CD4-positive, alpha-beta T cell (primary cell): ENCODE measurements at regions not wholly inside any gene's neighbourhood (a gene's known extent, or its start where the extent isn't known, plus 50 kb on each side); places are given as distances from the start of the nearest gene placed in this dataset.

Experiments used
- ATAC-seq: fragments of 200-7000 bp; cut with Tn5 transposase; one replicate; pipeline ENCODE4 v1.10.0; 2022; ENCODE audit warnings: mild to moderate bottlenecking; ENCODE audit not compliant: poor library complexity
- CTCF ChIA-PET: fragments of 350-600 bp; sonication (Branson Sonifier 250); formaldehyde crosslinking; loops from one replicate; lab custom pipeline; 2021; ENCODE audit warnings: antibody characterized with exemption, inconsistent platforms; lab: Charles Lee
- POLR2A ChIA-PET: fragments of 350-600 bp; sonication (Branson Sonifier 250); formaldehyde crosslinking; loops from one replicate; lab custom pipeline; 2021; ENCODE audit warnings: antibody characterized with exemption, inconsistent platforms; lab: Charles Lee
- DNase-seq, 14 experiments: peaks; one replicate each; pipeline ENCODE4 v3.0.0-alpha.2; 2013 to 2020; ENCODE audit warnings: mixed read lengths in 2 of 14
- H3K27ac ChIP-seq, 2 donors: one replicate each; pipeline versions ENCODE4 v1.5.1 to v1.7.0; 2013; ENCODE audit warnings: low read length in 2 of 2, low read depth in 1 of 2, mild to moderate bottlenecking in 1 of 2
- H3K27me3 ChIP-seq, 2 experiments: 1 replicate in 1 of 2; 2 replicates in 1 of 2; pipeline versions ENCODE4 v1.6.1 to v1.7.0; 2013; ENCODE audit warnings: low read length in 2 of 2, control low read depth in 1 of 2, mild to moderate bottlenecking in 1 of 2, moderate library complexity in 1 of 2; ENCODE audit not compliant: insufficient read depth in 2 of 2, control insufficient read depth in 1 of 2
- H3K36me3 ChIP-seq: one replicate; pipeline ENCODE4 v1.6.1; 2013; ENCODE audit warnings: low read length, control low read depth; ENCODE audit not compliant: insufficient read depth
- H3K4me1 ChIP-seq: one replicate; pipeline ENCODE4 v1.6.1; 2013; ENCODE audit warnings: low read length, control low read depth; ENCODE audit not compliant: insufficient read depth
- H3K4me3 ChIP-seq: one replicate; pipeline ENCODE4 v1.5.1; 2013; ENCODE audit warnings: mild to moderate bottlenecking, low read length, moderate library complexity
- H3K9me3 ChIP-seq, 2 experiments: 1 replicate in 1 of 2; 2 replicates in 1 of 2; pipeline versions ENCODE4 v1.6.1 to v1.7.0; 2013; ENCODE audit warnings: low read length in 2 of 2, mild to moderate bottlenecking in 2 of 2, control low read depth in 1 of 2, moderate library complexity in 1 of 2; ENCODE audit not compliant: control insufficient read depth in 1 of 2, insufficient read depth in 1 of 2
- H3K27ac Mint-ChIP-seq: one replicate; pipeline ENCODE4 v1.8.0; 2020; ENCODE audit warnings: mixed read lengths
- H3K27me3 Mint-ChIP-seq: one replicate; pipeline ENCODE4 v1.8.0; 2021; ENCODE audit warnings: mixed read lengths
- H3K36me3 Mint-ChIP-seq: one replicate; pipeline ENCODE4 v1.8.0; 2021; ENCODE audit warnings: low read depth, mixed read lengths
- H3K4me1 Mint-ChIP-seq: one replicate; pipeline ENCODE4 v1.8.0; 2021; ENCODE audit warnings: low read depth, mixed read lengths
- H3K4me3 Mint-ChIP-seq: one replicate; pipeline ENCODE4 v1.8.0; 2020; ENCODE audit warnings: mild to moderate bottlenecking, mixed read lengths
- H3K9me3 Mint-ChIP-seq: one replicate; pipeline ENCODE4 v1.8.0; 2020; ENCODE audit warnings: mixed read lengths
- intact Hi-C, 2 experiments: fragments of 100-400 bp; cut with DNase I in 1 of 2; cut with micrococcal nuclease in 1 of 2; formaldehyde crosslinking; loops; one replicate each; pipeline versions ENCODE4 v1.15.1 to v1.9.0; 2023 to 2025; cut with DNase I, micrococcal nuclease
- TF ChIP-seq, protein P1 (sequence below): fragments of 200-600 bp; IDR thresholded peaks from one replicate; pipeline ENCODE4 v1.8.0; 2022; ENCODE audit warnings: antibody characterized with exemption, mild to moderate bottlenecking

DNA sequence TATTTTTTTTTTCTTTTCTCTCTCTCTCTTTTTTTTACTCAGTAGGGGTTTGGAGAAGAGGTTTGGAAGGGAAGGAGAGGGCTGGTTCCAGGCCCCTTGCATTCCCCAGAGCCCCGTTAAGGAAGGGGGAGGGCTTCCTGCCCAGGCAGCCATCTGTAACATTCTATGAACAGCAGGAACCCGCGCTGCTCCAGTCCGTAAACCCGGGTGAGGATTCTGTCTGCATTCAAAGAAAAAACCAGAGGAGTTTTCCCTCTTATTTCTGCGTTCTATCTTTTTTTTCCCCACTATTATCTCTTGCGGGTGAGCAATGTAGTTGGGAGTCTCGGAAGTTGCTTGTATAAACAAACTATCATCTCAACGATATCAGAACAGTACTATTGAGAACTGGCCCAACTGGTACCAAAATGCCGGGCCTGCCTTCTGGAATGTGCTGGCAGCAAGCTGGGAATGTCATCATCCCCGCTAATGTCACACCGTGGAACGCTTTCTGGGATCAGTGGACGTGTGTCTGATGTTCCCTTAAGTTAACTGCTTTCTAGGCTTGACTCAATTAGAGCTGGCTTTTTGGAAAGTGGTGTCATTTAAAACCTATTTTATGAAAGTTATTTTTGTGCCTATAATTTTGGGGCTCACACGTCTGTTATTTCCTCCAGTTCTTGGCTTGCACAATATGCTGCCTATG, 153.1 kb upstream of the MEOX2 start:
- Mint-ChIP-seq H3K27ac (no peak overlapping the region), H3K27me3 (no peaks in the 10 kb centered on the region), H3K36me3 (no peaks in the 10 kb centered on the region), H3K4me1 (no peaks in the 10 kb centered on the region), H3K9me3 (no peaks in the 10 kb centered on the region), H3K4me3 (no peak overlapping the region)
- ChIA-PET POLR2A (no interaction called here), CTCF (no interaction called here)
- ATAC-seq (no peak), DNase-seq (no peak)
- no peak overlapping the region for H3K27ac ChIP-seq
- TF ChIP-seq, protein P1, sequence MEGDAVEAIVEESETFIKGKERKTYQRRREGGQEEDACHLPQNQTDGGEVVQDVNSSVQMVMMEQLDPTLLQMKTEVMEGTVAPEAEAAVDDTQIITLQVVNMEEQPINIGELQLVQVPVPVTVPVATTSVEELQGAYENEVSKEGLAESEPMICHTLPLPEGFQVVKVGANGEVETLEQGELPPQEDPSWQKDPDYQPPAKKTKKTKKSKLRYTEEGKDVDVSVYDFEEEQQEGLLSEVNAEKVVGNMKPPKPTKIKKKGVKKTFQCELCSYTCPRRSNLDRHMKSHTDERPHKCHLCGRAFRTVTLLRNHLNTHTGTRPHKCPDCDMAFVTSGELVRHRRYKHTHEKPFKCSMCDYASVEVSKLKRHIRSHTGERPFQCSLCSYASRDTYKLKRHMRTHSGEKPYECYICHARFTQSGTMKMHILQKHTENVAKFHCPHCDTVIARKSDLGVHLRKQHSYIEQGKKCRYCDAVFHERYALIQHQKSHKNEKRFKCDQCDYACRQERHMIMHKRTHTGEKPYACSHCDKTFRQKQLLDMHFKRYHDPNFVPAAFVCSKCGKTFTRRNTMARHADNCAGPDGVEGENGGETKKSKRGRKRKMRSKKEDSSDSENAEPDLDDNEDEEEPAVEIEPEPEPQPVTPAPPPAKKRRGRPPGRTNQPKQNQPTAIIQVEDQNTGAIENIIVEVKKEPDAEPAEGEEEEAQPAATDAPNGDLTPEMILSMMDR, result no peak
- H3K4me3 ChIP-seq, result no peak overlapping the region
- no peaks in the 10 kb centered on the region for H3K4me1 ChIP-seq
- intact Hi-C loops, result no loop called here
- H3K36me3 ChIP-seq, result no peaks in the 10 kb centered on the region
- H3K9me3 ChIP-seq, result peaks cover 0 to 10% of the 10 kb centered on the region in 2 experiments
- no peaks in the 10 kb centered on the region for H3K27me3 ChIP-seq

GRCh38 chr7:15838265-15838664, 151.8 kb upstream of the MEOX2 start:
- Histone ChIP-seq H3K9me3 (peaks cover 0 to 6% of the 10 kb centered on the region in 2 experiments), H3K4me3 (no peak overlapping the region), H3K27me3 (no peaks in the 10 kb centered on the region), H3K4me1 (no peaks in the 10 kb centered on the region), H3K36me3 (no peaks in the 10 kb centered on the region), H3K27ac (no peak overlapping the region)
- CTCF ChIA-PET, result no interaction called here
- Mint-ChIP-seq H3K9me3 (no peaks in the 10 kb centered on the region), H3K4me3 (no peak overlapping the region), H3K27ac (no peak overlapping the region), H3K36me3 (no peaks in the 10 kb centered on the region), H3K4me1 (no peaks in the 10 kb centered on the region), H3K27me3 (no peaks in the 10 kb centered on the region)
- TF ChIP-seq, protein P1, result no peak
- DNase-seq (no peak), ATAC-seq (no peak)
- intact Hi-C loops, result no loop called here
- POLR2A ChIA-PET, result no interaction called here

DNA sequence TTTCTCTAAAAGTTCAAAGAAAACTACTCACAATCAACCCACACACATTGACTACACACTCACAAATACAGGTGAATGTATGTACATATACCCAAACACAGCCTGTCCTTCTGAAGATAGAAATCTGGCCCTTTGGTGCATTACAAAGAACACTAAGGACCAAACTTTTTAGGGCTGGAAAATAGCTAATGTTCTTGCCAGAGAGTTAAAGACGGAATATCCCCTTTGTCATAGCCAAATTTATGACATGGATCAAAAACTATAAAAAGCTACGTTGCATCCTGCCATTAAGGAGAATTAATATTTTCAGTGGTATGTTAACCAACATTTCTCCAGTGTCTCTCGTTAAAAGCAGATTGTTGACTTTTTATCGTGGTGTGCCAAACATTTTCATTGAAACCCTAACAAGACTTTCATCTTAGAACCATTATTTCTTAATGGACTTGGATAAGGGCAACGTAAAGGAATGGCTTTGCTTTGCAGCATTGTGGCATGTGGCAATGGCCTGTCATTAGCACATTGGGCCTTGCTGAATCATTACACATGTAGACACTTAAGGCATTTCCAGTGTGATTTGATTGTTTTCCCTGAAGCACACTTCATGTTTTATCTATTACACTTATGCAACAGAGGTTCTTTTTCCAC, 150.9 kb upstream of the MEOX2 start:
- no peak overlapping the region for H3K27ac Mint-ChIP-seq
- Histone ChIP-seq H3K4me1 (no peaks in the 10 kb centered on the region), H3K27me3 (no peaks in the 10 kb centered on the region), H3K4me3 (no peak overlapping the region), H3K9me3 (peaks cover 0 to 6% of the 10 kb centered on the region in 2 experiments), H3K36me3 (no peaks in the 10 kb centered on the region), H3K27ac (no peak overlapping the region)
- no peaks in the 10 kb centered on the region for H3K36me3 Mint-ChIP-seq
- TF ChIP-seq, protein P1, result no peak
- H3K4me1 Mint-ChIP-seq, result no peaks in the 10 kb centered on the region
- CTCF ChIA-PET, result no interaction called here
- intact Hi-C loops, result no loop called here
- POLR2A ChIA-PET, result no interaction called here
- DNase-seq, result no peak
- no peaks in the 10 kb centered on the region for H3K9me3 Mint-ChIP-seq
- ATAC-seq, result no peak
- no peak overlapping the region for H3K4me3 Mint-ChIP-seq
- no peaks in the 10 kb centered on the region for H3K27me3 Mint-ChIP-seq
